GM21526 (cell line): ENCODE measurements at regions not wholly inside any gene's neighbourhood (a gene's known extent, or its start where the extent isn't known, plus 50 kb on each side); places are given as distances from the start of the nearest gene placed in this dataset.
A peak's percentile ranks its signal among the peaks of the same experiment; 100 is the strongest.

ENCODE experiments used
- ATAC-seq: cut with Tn5 transposase; IDR thresholded peaks from one replicate; pipeline ENCODE4 v1.9.1; 2021; ENCODE audit warnings: moderate library complexity; ENCODE audit not compliant: unreplicated experiment, low FRiP score

GRCh38 chr2:16566701-16567100 lies 98.9 kb downstream of the CYRIA start:
- ATAC-seq: no peak

GRCh38 chr2:16565481-16565880 lies 100.2 kb downstream of the CYRIA start:
- no peak for ATAC-seq

- no peak for ATAC-seq
These were observed 104.0 kb downstream of the CYRIA start for GRCh38 chr2:16561676-16562075.

GRCh38 chr2:16561251-16561650 lies 104.4 kb downstream of the CYRIA start:
- ATAC-seq: no peak

- ATAC-seq: no peak
These were observed 106.2 kb downstream of the CYRIA start for GRCh38 chr2:16559278-16560067.

DNA sequence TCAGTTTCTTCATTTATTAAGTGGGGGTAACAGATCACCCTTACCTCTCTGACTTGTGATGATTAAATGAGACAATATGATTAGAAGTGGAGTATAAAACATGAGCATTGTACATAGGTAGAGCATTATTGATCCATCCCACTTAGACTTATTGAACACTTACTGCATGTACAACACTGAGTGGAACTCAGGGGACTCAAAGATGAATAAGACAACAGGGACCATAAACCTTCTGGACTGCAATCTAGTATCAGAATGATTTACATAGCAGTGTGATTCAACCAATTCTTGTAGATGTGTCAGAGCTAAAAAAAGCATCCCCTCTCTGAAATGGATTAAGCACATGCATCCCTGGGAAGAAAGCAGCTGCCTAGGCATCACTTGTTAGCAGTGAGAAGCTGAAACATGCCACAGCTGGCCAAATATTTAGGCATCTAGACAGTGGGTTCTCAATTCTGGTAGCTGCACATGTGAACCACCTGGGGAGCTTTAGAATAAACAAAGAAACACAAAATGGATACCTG lies 111.5 kb downstream of the CYRIA start:
- no peak for ATAC-seq

- ATAC-seq: no peak
These were observed 112.4 kb downstream of the CYRIA start for GRCh38 chr2:16553226-16553625.

DNA sequence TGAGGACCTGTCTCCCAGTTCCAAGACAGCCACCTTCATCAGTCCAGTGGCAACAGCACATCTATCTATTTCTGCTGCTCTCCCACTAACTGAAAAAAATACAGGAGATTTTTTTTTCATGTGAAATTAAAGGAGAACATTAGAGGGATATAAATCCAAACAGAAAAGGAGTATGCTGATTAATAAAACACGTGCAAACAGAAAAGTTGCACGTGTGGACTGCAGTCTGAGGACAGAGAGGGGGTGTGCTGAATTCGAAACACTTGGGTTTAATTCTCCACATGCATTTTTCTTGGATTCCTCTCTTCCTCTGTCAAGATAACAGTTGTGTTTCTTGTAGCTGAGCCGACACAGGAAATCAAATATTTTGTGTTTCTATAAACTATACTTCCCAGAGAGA lies 113.4 kb downstream of the CYRIA start:
- no peak for ATAC-seq

- ATAC-seq: no peak
These were observed 117.6 kb downstream of the CYRIA start for GRCh38 chr2:16548036-16548435.

GRCh38 chr2:16546128-16546754 lies 119.4 kb downstream of the CYRIA start:
- peak; percentile 66 for ATAC-seq

GRCh38 chr2:16538707-16539106 lies 126.9 kb downstream of the CYRIA start:
- ATAC-seq: no peak

DNA sequence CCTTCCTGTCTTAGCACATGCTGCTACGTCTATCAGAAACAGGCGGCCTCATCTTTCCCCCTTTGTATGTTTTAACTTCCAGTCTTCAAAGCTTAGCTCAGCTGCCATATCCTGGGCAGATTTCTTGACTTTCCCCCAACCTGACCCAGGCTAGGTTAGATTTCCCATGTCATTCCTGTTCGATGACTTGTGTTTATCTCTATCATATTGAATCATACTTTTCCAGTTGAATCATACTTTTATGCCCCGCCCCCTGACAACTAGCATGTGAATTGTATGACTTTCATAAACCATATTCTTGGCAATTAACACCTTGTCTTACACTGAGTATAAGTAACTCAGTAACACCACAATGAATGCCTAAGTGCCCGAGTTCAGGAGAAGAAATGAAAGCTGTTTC lies 128.3 kb downstream of the CYRIA start:
- no peak for ATAC-seq

- ATAC-seq: no peak
These were observed 139.4 kb downstream of the CYRIA start for GRCh38 chr2:16526193-16526592.

- ATAC-seq: no peak
These were observed 140.3 kb downstream of the CYRIA start for GRCh38 chr2:16525265-16525887.

DNA sequence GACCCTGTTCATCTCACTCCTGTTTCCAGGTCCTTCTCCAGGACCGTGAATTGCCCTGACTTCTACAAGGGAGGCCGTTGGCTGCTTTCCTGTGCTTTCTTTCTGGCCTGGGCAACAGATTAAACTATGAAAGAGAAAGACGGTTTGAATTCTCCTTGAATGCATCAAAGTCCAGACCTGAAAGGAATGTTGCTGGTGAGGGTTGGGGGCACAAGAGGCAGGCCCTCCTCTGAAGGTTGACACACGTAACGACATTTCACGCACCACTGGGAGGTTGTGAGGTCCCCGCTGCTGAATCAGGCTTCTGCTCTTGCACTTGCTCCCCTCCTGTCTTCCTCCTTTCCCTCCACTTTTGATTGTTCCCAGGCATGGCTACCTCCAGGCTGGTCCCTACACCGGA lies 141.9 kb downstream of the CYRIA start:
- ATAC-seq: no peak

DNA sequence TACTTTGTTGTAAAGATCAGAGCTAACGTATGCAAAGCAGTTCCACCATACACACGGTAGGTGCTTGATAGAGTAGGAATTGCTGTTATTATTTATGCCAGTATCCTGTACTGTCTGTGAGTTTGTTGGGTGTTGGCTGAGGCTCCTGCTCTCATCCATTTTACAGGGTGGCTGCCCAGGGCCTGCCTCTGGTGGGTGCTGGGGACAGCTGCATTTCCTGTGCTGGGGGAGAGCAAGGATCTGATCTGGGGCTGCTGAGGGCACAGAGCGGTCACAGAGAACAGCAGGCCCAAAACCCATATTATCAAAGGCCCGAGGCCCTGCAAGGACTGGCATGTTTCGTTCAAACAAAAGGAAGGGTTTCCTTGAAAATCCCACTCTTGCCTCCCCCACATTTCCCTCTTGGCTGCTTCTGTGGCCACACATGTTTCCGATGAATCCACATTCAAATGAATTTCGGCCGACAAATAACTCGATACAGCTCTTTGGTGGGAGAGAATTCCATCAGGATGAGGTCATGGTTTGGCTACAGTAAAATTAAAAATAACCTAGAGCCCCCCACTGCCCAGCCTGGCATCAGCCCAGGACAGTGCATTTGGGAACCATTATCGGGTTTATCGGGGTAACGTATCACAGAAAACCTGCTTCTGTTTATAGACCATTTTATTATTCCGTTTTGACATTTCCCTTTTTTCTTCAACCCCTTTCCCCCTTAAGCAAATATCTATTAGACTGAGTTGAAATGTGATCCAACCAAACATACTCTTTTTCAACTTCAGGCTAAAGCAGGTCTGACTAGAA lies 143.4 kb downstream of the CYRIA start:
- no peak for ATAC-seq

DNA sequence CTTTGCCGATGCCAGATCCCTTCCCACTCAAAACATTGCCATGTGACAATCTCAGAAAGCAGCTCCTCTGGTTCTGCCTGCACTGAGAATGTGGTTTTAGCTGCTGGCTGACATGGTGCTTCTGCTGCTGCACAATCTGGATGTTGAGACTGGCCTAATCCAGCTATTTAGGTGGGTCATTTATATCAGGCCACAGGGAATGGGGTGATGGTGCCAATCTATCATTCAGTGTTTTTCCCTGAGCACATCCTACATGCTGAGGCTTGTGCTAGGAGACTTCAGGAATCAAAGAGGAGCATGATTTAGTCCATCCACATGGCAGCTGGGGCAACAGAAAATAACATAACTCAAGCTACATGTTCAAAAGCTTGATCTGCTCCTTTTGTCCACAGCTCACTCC lies 144.7 kb downstream of the CYRIA start:
- ATAC-seq: no peak

- no peak for ATAC-seq
These were observed 149.9 kb downstream of the CYRIA start for GRCh38 chr2:16515696-16516095.

GRCh38 chr2:16513626-16514025 lies 152.0 kb downstream of the CYRIA start:
- ATAC-seq: no peak

DNA sequence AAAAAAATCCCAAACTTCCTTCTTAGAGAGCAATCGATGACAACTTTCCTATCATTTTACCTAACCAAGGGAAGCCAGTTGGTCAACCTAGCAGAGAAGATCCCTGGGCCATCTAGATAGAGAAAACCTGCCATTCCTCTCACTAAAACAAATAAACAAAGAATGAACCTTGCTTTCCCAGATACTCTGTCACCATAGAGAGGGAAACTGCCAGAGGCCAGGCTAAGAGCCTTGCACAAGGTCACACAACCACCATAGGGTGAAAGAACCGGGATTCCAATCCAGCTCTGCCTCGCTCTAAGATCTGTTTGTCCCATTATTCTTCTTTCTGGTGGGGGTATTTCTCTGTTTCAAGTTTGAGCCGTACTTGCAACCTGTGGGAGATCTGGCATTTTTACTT lies 154.6 kb downstream of the CYRIA start:
- no peak for ATAC-seq

GRCh38 chr2:16509042-16509441 lies 156.6 kb downstream of the CYRIA start:
- ATAC-seq: no peak
